SJCRH30 (cell line): ENCODE measurements at regions not wholly inside any gene's neighbourhood (a gene's known extent, or its start where the extent isn't known, plus 50 kb on each side); places are given as distances from the start of the nearest gene placed in this dataset.
A peak's percentile ranks its signal among the peaks of the same experiment; 100 is the strongest.
"Not testable (repeated sequence)": the region's sequence is repeated elsewhere in the genome, so short reads cannot be mapped to it uniquely, and the experiment has no call there.

ENCODE experiments used
- DNase-seq, 2 experiments: peaks; one replicate each; pipeline ENCODE4 v3.0.0-alpha.2; 2015 to 2020
- H3K27ac ChIP-seq: fragments of 250-450 bp; sonication (Bioruptor Pico); 2 replicates; pipeline ENCODE4 v1.5.1; 2020; ENCODE audit warnings: mild to moderate bottlenecking, moderate library complexity
- H3K27me3 ChIP-seq: fragments of 250-450 bp; sonication (Bioruptor Pico); 2 replicates; pipeline ENCODE4 v1.5.1; 2020; ENCODE audit warnings: mild to moderate bottlenecking, moderate library complexity
- H3K36me3 ChIP-seq: fragments of 250-450 bp; sonication (Bioruptor Pico); 2 replicates; pipeline ENCODE4 v1.5.1; 2020; ENCODE audit warnings: mild to moderate bottlenecking, moderate library complexity
- H3K4me1 ChIP-seq: fragments of 250-450 bp; sonication (Bioruptor Pico); 2 replicates; pipeline ENCODE4 v1.5.1; 2020; ENCODE audit warnings: mild to moderate bottlenecking, moderate library complexity
- H3K4me3 ChIP-seq: fragments of 250-450 bp; sonication (Bioruptor Pico); 2 replicates; pipeline ENCODE4 v1.5.1; 2020; ENCODE audit warnings: mild to moderate bottlenecking, moderate library complexity
- H3K9me3 ChIP-seq: fragments of 250-450 bp; sonication (Bioruptor Pico); replicated peaks from 2 replicates; pipeline ENCODE4 v1.5.1; 2020; ENCODE audit warnings: mild to moderate bottlenecking, moderate library complexity

DNA sequence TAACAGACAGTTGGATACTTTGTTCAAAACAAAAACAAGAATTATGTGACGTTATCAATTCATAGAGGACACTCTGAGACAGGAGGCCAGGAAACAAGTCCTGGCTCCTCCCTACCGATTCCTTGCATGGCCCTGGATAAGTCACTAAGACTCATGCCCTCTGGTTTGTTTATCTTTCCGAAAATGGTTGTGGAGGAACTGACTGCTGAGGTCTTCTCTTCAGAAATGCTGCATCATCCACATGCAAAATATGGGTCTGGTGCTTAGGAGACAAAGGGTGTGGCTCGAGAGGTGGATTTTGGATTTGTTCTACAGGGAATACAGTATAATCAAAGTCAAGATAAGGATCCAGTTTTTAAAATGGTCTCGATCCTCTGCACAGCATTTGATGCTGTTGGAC lies 130.9 kb downstream of the RELL1 start:
- H3K4me1 ChIP-seq: no peaks in the 10 kb centered on the region
- no peak for DNase-seq
- H3K27me3 ChIP-seq: no peaks in the 10 kb centered on the region
- no peaks in the 10 kb centered on the region for H3K36me3 ChIP-seq
- H3K27ac ChIP-seq: no peak overlapping the region
- H3K9me3 ChIP-seq: 0 out of 2 replicates have a peak, but pooled peaks cover 13% of the 10 kb centered on the region
- H3K4me3 ChIP-seq: no peak overlapping the region

DNA sequence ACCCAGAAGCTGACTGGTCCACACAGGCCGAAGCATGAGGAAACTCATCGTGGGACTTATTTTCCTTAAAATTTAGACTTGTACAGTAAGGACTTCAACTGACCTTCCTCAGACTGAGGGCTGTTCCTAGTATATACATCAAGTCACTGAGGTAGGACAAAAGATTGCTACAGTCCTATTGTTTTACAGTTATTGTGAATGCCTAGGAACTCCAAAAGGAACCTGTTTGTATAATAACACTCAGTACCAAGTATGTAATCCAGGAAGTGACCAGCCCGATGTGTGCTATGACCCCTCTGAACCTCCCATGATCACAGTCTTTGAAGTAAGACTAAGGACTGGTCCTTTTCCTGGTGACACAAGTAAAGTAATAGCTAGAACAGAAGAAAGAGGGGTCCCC lies 136.3 kb downstream of the RELL1 start:
- not testable (repeated sequence) for H3K4me3 ChIP-seq, DNase-seq, H3K4me1 ChIP-seq, H3K27ac ChIP-seq, H3K27me3 ChIP-seq, H3K36me3 ChIP-seq
- 0 out of 2 replicates have a peak, but pooled peaks cover 13% of the 10 kb centered on the region for H3K9me3 ChIP-seq

DNA sequence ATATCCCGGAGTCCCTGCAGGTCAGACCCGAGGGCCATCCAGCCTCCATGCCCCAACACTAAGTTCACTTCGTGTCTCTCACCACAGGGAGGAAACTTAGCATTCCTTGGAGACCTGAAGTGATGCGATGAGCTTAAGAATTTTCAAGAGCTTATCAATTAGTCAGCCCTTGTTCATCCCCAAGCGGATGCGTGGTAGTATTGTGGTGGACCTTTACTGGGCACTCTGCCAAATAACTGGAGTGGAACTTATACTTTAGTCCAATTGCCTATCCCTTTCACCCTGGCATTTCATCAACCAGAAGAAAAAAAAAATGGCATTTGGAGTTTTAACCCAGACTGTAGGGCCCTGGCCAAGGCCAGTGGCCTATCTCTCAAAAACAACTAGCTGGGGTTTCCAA lies 137.1 kb downstream of the RELL1 start:
- H3K36me3 ChIP-seq: no peaks in the 10 kb centered on the region
- H3K27me3 ChIP-seq: no peaks in the 10 kb centered on the region
- no peak overlapping the region for H3K4me3 ChIP-seq
- H3K27ac ChIP-seq: peak overlapping the region; percentile 42; the same call in 1 of the 2 replicates
- H3K4me1 ChIP-seq: peaks cover 10% of the 10 kb centered on the region
- 0 out of 2 replicates have a peak, but pooled peaks cover 13% of the 10 kb centered on the region for H3K9me3 ChIP-seq
- DNase-seq: peak; percentile 80 to 83

DNA sequence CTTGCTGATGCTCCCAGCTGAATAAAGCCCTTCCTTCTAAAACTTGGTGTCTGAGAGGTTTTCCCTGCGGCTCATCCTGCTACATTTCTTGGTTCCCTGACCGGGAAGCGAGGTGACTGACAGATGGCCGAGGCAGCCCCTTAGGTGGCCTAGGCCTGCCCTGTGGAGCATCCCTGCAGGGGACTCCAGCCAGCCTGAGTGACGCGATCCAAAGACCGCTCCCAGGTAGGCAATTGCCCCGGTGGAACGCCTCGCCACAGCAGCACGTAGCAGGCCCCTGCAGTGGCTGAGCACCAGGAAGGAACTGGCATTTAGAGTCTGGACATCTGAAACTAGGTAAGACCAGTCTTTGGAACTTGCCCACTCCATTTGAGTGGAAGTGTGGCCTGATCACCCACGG lies 139.6 kb downstream of the RELL1 start:
- H3K4me1 ChIP-seq: peaks cover 17% of the 10 kb centered on the region
- H3K4me3 ChIP-seq: no peak overlapping the region
- DNase-seq: no peak

DNA sequence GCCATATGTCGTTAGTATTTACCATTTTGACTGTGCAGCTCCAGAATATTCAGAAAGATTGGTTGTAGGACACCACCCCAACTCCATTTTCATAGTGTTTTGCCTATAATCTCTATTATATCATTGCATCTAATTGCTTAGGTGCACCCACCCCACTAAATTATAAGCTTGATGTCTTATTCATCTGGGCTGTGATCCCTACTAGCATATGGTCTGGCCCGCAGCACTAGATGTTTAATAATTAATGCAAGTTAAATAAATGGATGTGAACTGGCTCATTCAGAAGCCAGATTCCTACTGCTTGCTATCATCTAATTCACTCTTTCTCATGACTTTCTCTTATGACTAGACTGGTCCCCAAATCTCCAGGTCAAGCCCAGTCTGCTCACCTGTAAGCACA lies 143.5 kb downstream of the RELL1 start:
- Histone ChIP-seq H3K27ac (no peak overlapping the region), H3K4me3 (no peak overlapping the region), H3K27me3 (no peaks in the 10 kb centered on the region), H3K4me1 (peaks cover 7% of the 10 kb centered on the region; the same call in 1 of the 2 replicates), H3K9me3 (no peaks in the 10 kb centered on the region), H3K36me3 (no peaks in the 10 kb centered on the region)
- peak in 1 of 2 experiments; percentile 16 for DNase-seq

More for the DNA sequence above, 139.6 kb downstream of the RELL1 start:
- Histone ChIP-seq H3K27ac (no peak overlapping the region), H3K9me3 (no peaks in the 10 kb centered on the region), H3K27me3 (no peaks in the 10 kb centered on the region), H3K36me3 (no peaks in the 10 kb centered on the region)

DNA sequence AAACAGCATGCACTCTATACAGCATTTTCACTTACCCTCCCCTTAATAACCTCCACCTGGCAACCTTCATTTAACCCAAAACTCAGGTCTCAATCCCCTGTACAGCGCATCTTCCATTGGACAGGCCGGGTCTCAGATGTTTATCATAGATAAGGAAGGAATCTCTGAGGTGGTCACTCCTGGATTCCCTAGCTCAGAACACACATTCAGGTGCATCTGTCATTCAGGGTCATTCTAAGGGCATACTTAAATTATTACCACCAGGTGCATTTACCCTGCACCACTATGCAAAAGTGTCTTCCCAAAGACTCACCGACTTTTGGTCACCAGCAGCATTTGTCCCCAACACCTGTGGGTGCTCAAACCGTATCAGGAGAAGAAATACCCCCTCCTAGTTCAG lies 144.2 kb downstream of the RELL1 start:
- H3K4me1 ChIP-seq: peaks cover 7% of the 10 kb centered on the region; the same call in 1 of the 2 replicates
- H3K27ac ChIP-seq: no peak overlapping the region
- H3K4me3 ChIP-seq: no peak overlapping the region
- DNase-seq: no peak
- H3K9me3 ChIP-seq: no peaks in the 10 kb centered on the region
- H3K27me3 ChIP-seq: no peaks in the 10 kb centered on the region
- no peaks in the 10 kb centered on the region for H3K36me3 ChIP-seq

DNA sequence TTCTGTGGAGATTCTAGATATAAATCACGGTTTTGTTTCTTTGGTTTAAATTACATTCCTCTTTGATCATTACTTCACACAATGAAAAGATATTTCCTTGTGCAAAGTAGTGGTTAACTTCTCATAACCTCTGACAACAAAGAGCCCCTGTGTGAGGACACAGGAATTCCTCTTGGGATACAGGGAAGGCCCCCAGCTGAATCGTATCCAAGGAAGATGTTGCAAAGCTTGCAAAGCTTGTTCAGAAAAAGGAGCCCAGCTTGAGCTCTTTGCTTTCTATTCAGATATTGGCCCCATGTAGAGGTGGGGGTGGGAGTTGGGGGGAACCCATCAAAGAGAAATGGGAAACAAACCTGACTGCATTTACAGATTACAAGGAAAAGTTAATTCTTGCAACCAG lies 145.7 kb downstream of the RELL1 start:
- Histone ChIP-seq H3K4me1 (peaks cover 7% of the 10 kb centered on the region; the same call in 1 of the 2 replicates), H3K27me3 (no peaks in the 10 kb centered on the region), H3K9me3 (no peaks in the 10 kb centered on the region), H3K4me3 (no peak overlapping the region), H3K27ac (no peak overlapping the region), H3K36me3 (no peaks in the 10 kb centered on the region)
- DNase-seq: peak; percentile 15 to 44

DNA sequence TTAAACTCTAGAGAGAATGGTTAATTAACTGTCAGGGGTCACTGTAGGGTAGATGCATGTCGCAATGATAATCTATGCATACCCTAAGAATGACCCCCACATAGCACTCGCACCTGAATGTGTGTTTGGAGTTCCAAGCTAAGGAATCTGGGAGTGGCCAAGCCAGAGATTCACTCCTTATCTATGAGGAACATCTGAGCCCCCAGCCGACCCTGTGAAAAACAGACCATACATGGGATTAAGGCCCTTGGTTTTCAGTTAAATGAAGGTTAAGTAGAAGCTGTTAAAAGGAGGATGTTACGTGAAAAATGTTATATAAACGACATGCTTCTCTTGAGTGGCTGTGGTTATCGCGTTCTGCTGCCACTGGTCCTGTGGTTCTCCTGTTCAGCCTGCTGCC lies 147.2 kb downstream of the RELL1 start:
- Histone ChIP-seq H3K27me3 (no peaks in the 10 kb centered on the region), H3K27ac (no peak overlapping the region), H3K4me3 (no peak overlapping the region), H3K9me3 (no peaks in the 10 kb centered on the region), H3K36me3 (no peaks in the 10 kb centered on the region), H3K4me1 (peaks cover 7% of the 10 kb centered on the region; the same call in 1 of the 2 replicates)
- DNase-seq: no peak

DNA sequence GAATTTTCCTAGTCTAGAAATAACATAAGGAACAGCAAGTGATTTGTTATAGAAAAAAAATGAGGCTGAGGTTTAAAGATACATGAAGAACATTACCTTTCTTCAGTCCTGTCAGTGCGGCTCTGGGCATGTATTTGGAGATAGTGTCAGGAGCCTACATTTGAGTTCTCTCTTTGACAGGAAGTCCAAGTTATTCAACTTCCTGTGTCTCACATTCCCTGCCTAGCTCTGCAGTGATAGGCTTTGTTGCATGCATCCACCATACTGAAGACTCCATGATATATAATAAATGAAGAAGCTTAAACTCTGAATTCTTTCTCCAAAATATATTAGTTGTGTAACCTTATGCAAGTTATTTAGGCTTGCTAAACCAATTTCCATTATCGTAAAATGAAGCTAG lies 148.7 kb downstream of the RELL1 start:
- no peak for DNase-seq
- H3K27ac ChIP-seq: no peak overlapping the region
- no peaks in the 10 kb centered on the region for H3K9me3 ChIP-seq
- peaks cover 7% of the 10 kb centered on the region; the same call in 1 of the 2 replicates for H3K4me1 ChIP-seq
- H3K27me3 ChIP-seq: no peaks in the 10 kb centered on the region
- no peak overlapping the region for H3K4me3 ChIP-seq
- no peaks in the 10 kb centered on the region for H3K36me3 ChIP-seq

DNA sequence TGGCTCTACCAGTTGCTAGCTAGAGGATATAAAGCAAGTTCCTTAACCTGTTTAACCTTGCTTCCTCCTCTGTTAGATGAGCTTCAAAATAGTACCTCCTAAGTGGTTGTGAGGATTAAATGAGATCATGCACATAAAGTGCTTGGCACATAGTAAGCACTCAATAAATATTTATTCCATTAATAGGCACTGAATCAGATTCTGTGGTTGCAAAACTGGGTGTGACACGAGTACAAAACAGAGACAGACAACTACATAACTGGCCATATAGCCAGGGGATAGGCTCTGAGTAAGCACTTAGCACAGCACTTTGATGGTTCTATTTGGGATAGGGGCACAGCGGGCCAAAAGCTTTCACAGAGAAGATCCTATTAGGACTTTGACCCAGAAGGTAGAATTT lies 150.3 kb downstream of the RELL1 start:
- no peaks in the 10 kb centered on the region for H3K9me3 ChIP-seq
- no peak overlapping the region for H3K4me3 ChIP-seq
- no peaks in the 10 kb centered on the region for H3K36me3 ChIP-seq
- H3K27me3 ChIP-seq: no peaks in the 10 kb centered on the region
- DNase-seq: no peak
- H3K4me1 ChIP-seq: no peaks in the 10 kb centered on the region
- no peak overlapping the region for H3K27ac ChIP-seq

DNA sequence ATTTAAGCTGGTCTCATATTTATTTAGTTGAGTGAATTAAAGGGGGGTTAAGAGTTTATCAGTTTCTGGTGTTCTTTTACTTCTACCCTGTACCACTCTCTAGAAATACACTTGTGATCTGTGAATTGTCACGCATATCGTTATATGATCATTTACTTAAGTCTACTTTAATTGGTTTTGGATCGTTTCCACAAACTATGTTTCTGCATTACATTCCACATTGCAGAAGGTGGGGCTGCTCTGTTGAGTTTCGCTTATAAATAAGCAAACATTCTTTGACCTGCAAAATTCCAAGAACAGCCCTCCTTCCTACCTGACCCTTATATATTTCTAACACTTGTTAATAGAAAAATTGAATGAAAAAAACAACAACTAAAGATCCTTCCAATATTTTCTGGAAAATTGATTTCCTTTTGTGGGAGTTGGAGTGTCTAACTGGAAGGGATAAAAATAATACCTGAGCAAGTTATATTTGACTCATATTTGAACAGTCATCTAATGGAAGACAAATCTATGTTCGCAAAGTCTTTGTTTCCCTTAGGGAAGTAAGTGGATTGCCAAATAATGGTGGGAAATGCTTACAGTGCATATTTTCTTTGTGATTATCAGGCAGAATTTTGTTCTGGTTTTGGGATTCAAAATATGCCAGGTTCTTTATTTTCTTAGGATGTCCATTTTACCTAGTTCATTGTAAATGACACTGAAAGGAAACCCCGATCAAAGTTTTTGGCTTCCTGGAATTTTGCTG lies 152.7 kb downstream of the RELL1 start:
- Histone ChIP-seq H3K27me3 (no peaks in the 10 kb centered on the region), H3K9me3 (no peaks in the 10 kb centered on the region), H3K36me3 (no peaks in the 10 kb centered on the region), H3K4me1 (no peaks in the 10 kb centered on the region), H3K27ac (no peak overlapping the region), H3K4me3 (no peak overlapping the region)
- no peak for DNase-seq

DNA sequence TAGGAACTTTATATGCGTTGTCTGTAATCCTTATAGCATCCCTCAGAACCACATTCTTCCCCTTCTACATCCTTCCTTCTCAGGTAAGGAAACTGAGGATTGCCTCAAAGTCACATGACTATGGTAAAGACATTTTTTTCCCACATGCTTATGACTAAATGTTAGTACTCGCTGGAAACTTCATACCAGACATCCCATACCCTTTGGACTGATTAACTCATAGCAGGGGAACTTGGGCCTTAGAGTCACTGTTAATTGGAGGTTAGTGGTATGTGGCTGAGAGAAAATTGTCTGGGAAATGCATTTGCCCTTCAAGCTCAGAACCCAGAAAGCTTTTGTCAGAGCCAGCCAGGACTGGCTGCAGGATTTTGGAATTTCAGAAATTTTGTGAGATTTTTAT lies 155.0 kb downstream of the RELL1 start:
- no peak for DNase-seq
- H3K36me3 ChIP-seq: no peaks in the 10 kb centered on the region
- no peak overlapping the region for H3K4me3 ChIP-seq
- no peaks in the 10 kb centered on the region for H3K9me3 ChIP-seq
- no peak overlapping the region for H3K27ac ChIP-seq
- H3K4me1 ChIP-seq: no peaks in the 10 kb centered on the region
- no peaks in the 10 kb centered on the region for H3K27me3 ChIP-seq

DNA sequence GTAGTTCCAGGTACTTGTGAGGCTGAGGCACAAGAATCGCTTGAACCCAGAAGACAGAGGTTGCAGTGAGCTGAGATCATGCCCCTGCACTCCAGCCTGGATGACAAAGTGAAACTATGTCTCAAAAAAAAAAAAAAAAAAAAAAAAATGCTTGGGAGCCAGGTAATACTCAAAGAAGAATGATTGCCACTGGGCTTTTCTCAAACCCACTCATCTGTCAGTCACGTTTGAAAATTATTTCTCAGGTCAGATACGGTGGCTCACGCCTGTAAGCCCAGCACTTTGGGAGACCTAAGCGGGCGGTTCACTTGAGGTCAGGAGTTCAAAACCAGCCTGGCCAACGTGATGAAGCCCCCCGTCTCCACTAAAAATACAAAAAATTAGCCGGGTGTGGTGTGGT lies 155.7 kb downstream of the RELL1 start:
- Histone ChIP-seq H3K4me3 (no peak overlapping the region), H3K27me3 (no peaks in the 10 kb centered on the region)

DNA sequence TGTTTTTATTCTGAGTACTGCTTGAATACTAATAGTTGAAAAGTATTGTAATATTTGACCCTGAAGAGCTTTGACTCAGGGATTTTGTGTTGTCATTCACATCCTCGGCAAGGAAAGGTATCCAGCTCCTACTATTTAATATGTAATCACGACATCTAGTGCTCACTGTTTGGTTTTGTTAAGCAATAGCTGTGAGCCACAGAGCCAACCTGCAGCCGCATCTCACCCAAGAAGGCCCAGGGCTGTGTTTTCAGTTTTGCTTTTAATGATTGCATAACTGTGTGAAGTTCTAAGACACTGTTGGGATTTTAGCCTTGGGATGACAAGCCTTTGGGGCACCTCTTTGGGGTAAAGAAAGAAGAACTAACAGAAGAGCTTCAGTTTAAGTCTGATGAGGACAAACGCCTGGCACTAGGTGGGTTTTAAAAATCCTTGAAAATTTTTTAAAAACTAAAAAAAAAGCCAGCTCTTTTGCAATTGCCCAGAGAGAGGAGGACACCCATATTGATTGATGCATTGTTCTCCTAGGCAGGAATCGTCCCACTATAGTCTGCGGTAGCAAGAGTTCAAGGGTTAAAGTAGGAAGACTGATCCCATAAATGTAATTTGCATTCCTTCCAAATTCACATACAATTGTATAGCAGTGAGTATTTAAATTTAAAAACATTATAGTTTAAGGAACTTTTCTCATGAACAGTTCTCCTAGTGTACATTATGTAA lies 157.8 kb downstream of the RELL1 start:
- Histone ChIP-seq H3K27me3 (no peaks in the 10 kb centered on the region), H3K36me3 (no peaks in the 10 kb centered on the region), H3K9me3 (no peaks in the 10 kb centered on the region), H3K27ac (no peak overlapping the region), H3K4me3 (no peak overlapping the region), H3K4me1 (no peaks in the 10 kb centered on the region)
- no peak for DNase-seq

More for the DNA sequence above, 155.7 kb downstream of the RELL1 start:
- no peak for DNase-seq
- Histone ChIP-seq H3K9me3 (no peaks in the 10 kb centered on the region), H3K27ac (no peak overlapping the region), H3K4me1 (no peaks in the 10 kb centered on the region), H3K36me3 (no peaks in the 10 kb centered on the region)

DNA sequence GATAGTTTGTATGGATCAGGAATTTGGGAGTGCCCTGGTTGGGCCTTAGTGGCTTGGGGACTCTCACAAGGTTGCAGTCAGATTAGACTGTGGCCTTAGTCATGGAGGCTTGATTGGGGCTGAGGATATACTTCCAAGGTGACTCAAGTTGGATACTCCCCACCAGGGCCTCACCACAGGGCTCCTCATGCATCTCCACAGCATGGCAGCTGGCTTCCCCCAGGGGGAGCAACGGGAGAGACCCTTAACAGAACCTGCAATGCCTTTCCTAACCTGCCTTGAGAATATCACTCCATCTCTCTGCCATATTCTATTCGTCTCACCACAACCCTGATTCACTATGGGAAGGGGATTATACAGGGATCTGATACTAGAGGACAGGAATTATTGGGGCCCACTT lies 161.9 kb downstream of the RELL1 start:
- Histone ChIP-seq H3K4me1 (no peaks in the 10 kb centered on the region), H3K4me3 (no peak overlapping the region), H3K36me3 (no peaks in the 10 kb centered on the region), H3K9me3 (no peaks in the 10 kb centered on the region), H3K27me3 (no peaks in the 10 kb centered on the region), H3K27ac (no peak overlapping the region)
- DNase-seq: no peak
